ENCODE measurements at regions not wholly inside any gene's neighbourhood (a gene's known extent, or its start where the extent isn't known, plus 50 kb on each side); places are given as distances from the start of the nearest gene placed in this dataset.

GRCh38 chr18:14905350-14905749 lies 157.4 kb downstream of the ANKRD30B start:
- Histone ChIP-seq H3K27ac (ENCODE audit: low read depth, low read length) (no peak overlapping the region; the same call in 1 of the 2 replicates), H3K9ac (ENCODE audit: low read length) (peak overlapping the region; percentile 41), H3K9me3 (ENCODE audit: control insufficient read depth, insufficient read depth, low read depth, low read length) (peaks cover 57% of the 10 kb centered on the region)

GRCh38 chr18:14905979-14906378 lies 158.0 kb downstream of the ANKRD30B start:
- Histone ChIP-seq H3K36me3 (ENCODE audit: control insufficient read depth, insufficient read depth, low read length) (no peaks in the 10 kb centered on the region), H3K4me1 (ENCODE audit: control insufficient read depth, insufficient read depth, low read length) (no peaks in the 10 kb centered on the region), H3K27ac (ENCODE audit: low read depth, low read length) (no peak overlapping the region), H3K9me3 (ENCODE audit: control insufficient read depth, insufficient read depth, low read depth, low read length) (peaks cover 52% of the 10 kb centered on the region), H3K4me3 (ENCODE audit: low read depth, low read length) (no peak overlapping the region), H3K9ac (ENCODE audit: low read length) (peak overlapping the region; percentile 41), H3K27me3 (ENCODE audit: control insufficient read depth, insufficient read depth, low read length) (no peaks in the 10 kb centered on the region)

More at GRCh38 chr18:14905350-14905749, 157.4 kb downstream of the ANKRD30B start:
- H3K36me3 ChIP-seq (ENCODE audit: control insufficient read depth, insufficient read depth, low read length) = no peaks in the 10 kb centered on the region
- H3K4me3 ChIP-seq (ENCODE audit: low read depth, low read length) = no peak overlapping the region
- H3K27me3 ChIP-seq (ENCODE audit: control insufficient read depth, insufficient read depth, low read length) = no peaks in the 10 kb centered on the region
- no peaks in the 10 kb centered on the region for H3K4me1 ChIP-seq (ENCODE audit: control insufficient read depth, insufficient read depth, low read length)

GRCh38 chr18:14907420-14907819 lies 159.4 kb downstream of the ANKRD30B start:
- Histone ChIP-seq H3K4me1 (ENCODE audit: control insufficient read depth, insufficient read depth, low read length) (no peaks in the 10 kb centered on the region), H3K36me3 (ENCODE audit: control insufficient read depth, insufficient read depth, low read length) (no peaks in the 10 kb centered on the region), H3K9ac (ENCODE audit: low read length) (no peak overlapping the region), H3K27me3 (ENCODE audit: control insufficient read depth, insufficient read depth, low read length) (no peaks in the 10 kb centered on the region), H3K4me3 (ENCODE audit: low read depth, low read length) (no peak overlapping the region), H3K27ac (ENCODE audit: low read depth, low read length) (no peak overlapping the region), H3K9me3 (ENCODE audit: control insufficient read depth, insufficient read depth, low read depth, low read length) (peaks cover 53% of the 10 kb centered on the region)

- H3K36me3 ChIP-seq (ENCODE audit: control insufficient read depth, insufficient read depth, low read length) = no peaks in the 10 kb centered on the region
- no peak overlapping the region for H3K27ac ChIP-seq (ENCODE audit: low read depth, low read length)
- no peaks in the 10 kb centered on the region for H3K27me3 ChIP-seq (ENCODE audit: control insufficient read depth, insufficient read depth, low read length)
- no peak overlapping the region for H3K4me3 ChIP-seq (ENCODE audit: low read depth, low read length)
- no peaks in the 10 kb centered on the region for H3K4me1 ChIP-seq (ENCODE audit: control insufficient read depth, insufficient read depth, low read length)
- peaks cover 45% of the 10 kb centered on the region; the same call in 1 of the 2 replicates for H3K9me3 ChIP-seq (ENCODE audit: control insufficient read depth, insufficient read depth, low read depth, low read length)
- H3K9ac ChIP-seq (ENCODE audit: low read length) = no peak overlapping the region
These were observed 160.6 kb downstream of the ANKRD30B start for GRCh38 chr18:14908541-14908940.

GRCh38 chr18:14912967-14913366 lies 165.0 kb downstream of the ANKRD30B start:
- no peak overlapping the region for H3K4me3 ChIP-seq (ENCODE audit: low read depth, low read length)
- no peaks in the 10 kb centered on the region for H3K27me3 ChIP-seq (ENCODE audit: control insufficient read depth, insufficient read depth, low read length)
- H3K27ac ChIP-seq (ENCODE audit: low read depth, low read length) = no peak overlapping the region
- no peaks in the 10 kb centered on the region for H3K36me3 ChIP-seq (ENCODE audit: control insufficient read depth, insufficient read depth, low read length)
- H3K9me3 ChIP-seq (ENCODE audit: control insufficient read depth, insufficient read depth, low read depth, low read length) = peaks cover 54% of the 10 kb centered on the region; the same call in 1 of the 2 replicates
- no peak overlapping the region for H3K9ac ChIP-seq (ENCODE audit: low read length)
- H3K4me1 ChIP-seq (ENCODE audit: control insufficient read depth, insufficient read depth, low read length) = no peaks in the 10 kb centered on the region

GRCh38 chr18:14914121-14914520 lies 166.1 kb downstream of the ANKRD30B start:
- no peak overlapping the region for H3K27ac ChIP-seq (ENCODE audit: low read depth, low read length)
- peaks cover 51% of the 10 kb centered on the region for H3K9me3 ChIP-seq (ENCODE audit: control insufficient read depth, insufficient read depth, low read depth, low read length)
- H3K36me3 ChIP-seq (ENCODE audit: control insufficient read depth, insufficient read depth, low read length) = no peaks in the 10 kb centered on the region

GRCh38 chr18:14914771-14915170 lies 166.8 kb downstream of the ANKRD30B start:
- Histone ChIP-seq H3K9ac (ENCODE audit: low read length) (no peak overlapping the region), H3K27me3 (ENCODE audit: control insufficient read depth, insufficient read depth, low read length) (no peaks in the 10 kb centered on the region), H3K4me3 (ENCODE audit: low read depth, low read length) (no peak overlapping the region), H3K27ac (ENCODE audit: low read depth, low read length) (no peak overlapping the region), H3K36me3 (ENCODE audit: control insufficient read depth, insufficient read depth, low read length) (no peaks in the 10 kb centered on the region), H3K4me1 (ENCODE audit: control insufficient read depth, insufficient read depth, low read length) (no peaks in the 10 kb centered on the region), H3K9me3 (ENCODE audit: control insufficient read depth, insufficient read depth, low read depth, low read length) (peaks cover 54% of the 10 kb centered on the region)

More at GRCh38 chr18:14914121-14914520, 166.1 kb downstream of the ANKRD30B start:
- Histone ChIP-seq H3K27me3 (ENCODE audit: control insufficient read depth, insufficient read depth, low read length) (no peaks in the 10 kb centered on the region), H3K9ac (ENCODE audit: low read length) (no peak overlapping the region), H3K4me1 (ENCODE audit: control insufficient read depth, insufficient read depth, low read length) (no peaks in the 10 kb centered on the region), H3K4me3 (ENCODE audit: low read depth, low read length) (no peak overlapping the region)

GRCh38 chr18:14916181-14916580 lies 168.2 kb downstream of the ANKRD30B start:
- Histone ChIP-seq H3K4me3 (ENCODE audit: low read depth, low read length) (no peak overlapping the region), H3K27ac (ENCODE audit: low read depth, low read length) (no peak overlapping the region), H3K4me1 (ENCODE audit: control insufficient read depth, insufficient read depth, low read length) (no peaks in the 10 kb centered on the region), H3K9ac (ENCODE audit: low read length) (no peak overlapping the region), H3K27me3 (ENCODE audit: control insufficient read depth, insufficient read depth, low read length) (no peaks in the 10 kb centered on the region), H3K9me3 (ENCODE audit: control insufficient read depth, insufficient read depth, low read depth, low read length) (peaks cover 66% of the 10 kb centered on the region), H3K36me3 (ENCODE audit: control insufficient read depth, insufficient read depth, low read length) (no peaks in the 10 kb centered on the region)

GRCh38 chr18:14916851-14917250 lies 168.9 kb downstream of the ANKRD30B start:
- Histone ChIP-seq H3K4me3 (ENCODE audit: low read depth, low read length) (no peak overlapping the region), H3K27ac (ENCODE audit: low read depth, low read length) (no peak overlapping the region), H3K4me1 (ENCODE audit: control insufficient read depth, insufficient read depth, low read length) (no peaks in the 10 kb centered on the region), H3K9me3 (ENCODE audit: control insufficient read depth, insufficient read depth, low read depth, low read length) (peaks cover 69% of the 10 kb centered on the region), H3K9ac (ENCODE audit: low read length) (no peak overlapping the region), H3K36me3 (ENCODE audit: control insufficient read depth, insufficient read depth, low read length) (no peaks in the 10 kb centered on the region), H3K27me3 (ENCODE audit: control insufficient read depth, insufficient read depth, low read length) (no peaks in the 10 kb centered on the region)

GRCh38 chr18:14917311-14917710 lies 169.3 kb downstream of the ANKRD30B start:
- no peak overlapping the region for H3K9ac ChIP-seq (ENCODE audit: low read length)
- peaks cover 71% of the 10 kb centered on the region for H3K9me3 ChIP-seq (ENCODE audit: control insufficient read depth, insufficient read depth, low read depth, low read length)
- H3K4me3 ChIP-seq (ENCODE audit: low read depth, low read length) = no peak overlapping the region
- H3K27me3 ChIP-seq (ENCODE audit: control insufficient read depth, insufficient read depth, low read length) = no peaks in the 10 kb centered on the region
- H3K4me1 ChIP-seq (ENCODE audit: control insufficient read depth, insufficient read depth, low read length) = no peaks in the 10 kb centered on the region
- H3K27ac ChIP-seq (ENCODE audit: low read depth, low read length) = no peak overlapping the region
- H3K36me3 ChIP-seq (ENCODE audit: control insufficient read depth, insufficient read depth, low read length) = no peaks in the 10 kb centered on the region

- Histone ChIP-seq H3K27ac (ENCODE audit: low read depth, low read length) (no peak overlapping the region), H3K9me3 (ENCODE audit: control insufficient read depth, insufficient read depth, low read depth, low read length) (peaks cover 85% of the 10 kb centered on the region), H3K36me3 (ENCODE audit: control insufficient read depth, insufficient read depth, low read length) (no peaks in the 10 kb centered on the region), H3K27me3 (ENCODE audit: control insufficient read depth, insufficient read depth, low read length) (no peaks in the 10 kb centered on the region), H3K4me3 (ENCODE audit: low read depth, low read length) (no peak overlapping the region), H3K4me1 (ENCODE audit: control insufficient read depth, insufficient read depth, low read length) (no peaks in the 10 kb centered on the region), H3K9ac (ENCODE audit: low read length) (no peak overlapping the region)
These were observed 171.7 kb downstream of the ANKRD30B start for GRCh38 chr18:14919666-14920065.

GRCh38 chr18:14921031-14921430 lies 173.1 kb downstream of the ANKRD30B start:
- Histone ChIP-seq H3K36me3 (ENCODE audit: control insufficient read depth, insufficient read depth, low read length) (no peaks in the 10 kb centered on the region), H3K27me3 (ENCODE audit: control insufficient read depth, insufficient read depth, low read length) (no peaks in the 10 kb centered on the region), H3K27ac (ENCODE audit: low read depth, low read length) (no peak overlapping the region), H3K4me3 (ENCODE audit: low read depth, low read length) (no peak overlapping the region), H3K4me1 (ENCODE audit: control insufficient read depth, insufficient read depth, low read length) (no peaks in the 10 kb centered on the region), H3K9me3 (ENCODE audit: control insufficient read depth, insufficient read depth, low read depth, low read length) (peaks cover 84% of the 10 kb centered on the region), H3K9ac (ENCODE audit: low read length) (no peak overlapping the region)
